HL-60 (cell line): ENCODE measurements at regions not wholly inside any gene's neighbourhood (a gene's known extent, or its start where the extent isn't known, plus 50 kb on each side); places are given as distances from the start of the nearest gene placed in this dataset.
"Not testable (repeated sequence)": the region's sequence is repeated elsewhere in the genome, so short reads cannot be mapped to it uniquely, and the experiment has no call there.

ENCODE experiments used
- GABPA ChIP-seq: IDR thresholded peaks from 2 replicates; pipeline ENCODE4 v1.6.1; 2012; ENCODE audit warnings: low read depth
- POLR2AphosphoS5 ChIP-seq: IDR thresholded peaks from 2 replicates; pipeline ENCODE4 v1.6.1; 2012; ENCODE audit warnings: low read depth
- SPI1 ChIP-seq: IDR thresholded peaks from 2 replicates; pipeline ENCODE4 v1.6.1; 2012; ENCODE audit warnings: low read depth, mild to moderate bottlenecking, borderline replicate concordance
- TF ChIP-seq, protein P1 (sequence below): IDR thresholded peaks from one replicate; pipeline ENCODE4 v1.5.1; 2011; ENCODE audit warnings: low read length, control low read depth, inconsistent platforms; ENCODE audit not compliant: insufficient read depth

DNA sequence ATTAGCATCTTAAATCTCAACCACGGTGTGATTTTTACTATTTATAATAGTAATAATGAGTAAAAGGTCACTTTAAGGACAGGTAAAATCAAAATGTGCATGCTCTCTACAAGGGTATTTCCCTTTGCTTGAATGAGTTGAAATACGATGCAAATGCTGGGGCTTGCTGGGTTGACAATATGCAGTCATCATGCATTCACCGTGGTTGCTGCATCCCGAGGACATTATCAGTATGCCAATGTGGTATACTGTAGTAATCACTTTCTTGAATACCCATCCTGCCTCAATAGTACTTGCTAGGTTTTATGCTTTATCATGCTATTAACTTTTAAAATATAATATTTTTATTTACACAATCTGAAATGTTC is 637.9 kb downstream of the COL12A1 start:
- TF ChIP-seq, protein P1, sequence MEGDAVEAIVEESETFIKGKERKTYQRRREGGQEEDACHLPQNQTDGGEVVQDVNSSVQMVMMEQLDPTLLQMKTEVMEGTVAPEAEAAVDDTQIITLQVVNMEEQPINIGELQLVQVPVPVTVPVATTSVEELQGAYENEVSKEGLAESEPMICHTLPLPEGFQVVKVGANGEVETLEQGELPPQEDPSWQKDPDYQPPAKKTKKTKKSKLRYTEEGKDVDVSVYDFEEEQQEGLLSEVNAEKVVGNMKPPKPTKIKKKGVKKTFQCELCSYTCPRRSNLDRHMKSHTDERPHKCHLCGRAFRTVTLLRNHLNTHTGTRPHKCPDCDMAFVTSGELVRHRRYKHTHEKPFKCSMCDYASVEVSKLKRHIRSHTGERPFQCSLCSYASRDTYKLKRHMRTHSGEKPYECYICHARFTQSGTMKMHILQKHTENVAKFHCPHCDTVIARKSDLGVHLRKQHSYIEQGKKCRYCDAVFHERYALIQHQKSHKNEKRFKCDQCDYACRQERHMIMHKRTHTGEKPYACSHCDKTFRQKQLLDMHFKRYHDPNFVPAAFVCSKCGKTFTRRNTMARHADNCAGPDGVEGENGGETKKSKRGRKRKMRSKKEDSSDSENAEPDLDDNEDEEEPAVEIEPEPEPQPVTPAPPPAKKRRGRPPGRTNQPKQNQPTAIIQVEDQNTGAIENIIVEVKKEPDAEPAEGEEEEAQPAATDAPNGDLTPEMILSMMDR: not testable (repeated sequence)
- not testable (repeated sequence) for TF ChIP-seq POLR2AphosphoS5, SPI1, GABPA
